ENCODE measurements at regions not wholly inside any gene's neighbourhood (a gene's known extent, or its start where the extent isn't known, plus 50 kb on each side); places are given as distances from the start of the nearest gene placed in this dataset.

DNA sequence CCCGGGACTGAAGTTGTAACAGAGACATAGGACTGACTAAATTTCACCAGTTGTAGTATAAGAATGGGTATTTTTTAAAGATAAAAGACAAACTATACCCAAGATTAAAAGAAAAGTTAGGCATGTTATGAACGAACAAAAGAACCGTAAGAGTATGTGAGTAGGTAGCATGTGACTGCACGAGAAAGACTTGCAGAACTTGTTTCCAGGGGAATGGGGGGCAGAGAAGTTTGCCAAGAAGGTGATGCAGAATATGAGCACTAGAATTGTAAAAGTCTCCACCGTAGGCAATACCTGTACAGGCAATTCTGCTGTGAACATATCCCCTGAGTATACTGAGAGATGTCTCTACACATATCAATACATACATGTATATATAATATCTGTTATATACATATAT is 614.7 kb downstream of the PRELID2 start:
- TF ChIP-seq, protein P1, sequence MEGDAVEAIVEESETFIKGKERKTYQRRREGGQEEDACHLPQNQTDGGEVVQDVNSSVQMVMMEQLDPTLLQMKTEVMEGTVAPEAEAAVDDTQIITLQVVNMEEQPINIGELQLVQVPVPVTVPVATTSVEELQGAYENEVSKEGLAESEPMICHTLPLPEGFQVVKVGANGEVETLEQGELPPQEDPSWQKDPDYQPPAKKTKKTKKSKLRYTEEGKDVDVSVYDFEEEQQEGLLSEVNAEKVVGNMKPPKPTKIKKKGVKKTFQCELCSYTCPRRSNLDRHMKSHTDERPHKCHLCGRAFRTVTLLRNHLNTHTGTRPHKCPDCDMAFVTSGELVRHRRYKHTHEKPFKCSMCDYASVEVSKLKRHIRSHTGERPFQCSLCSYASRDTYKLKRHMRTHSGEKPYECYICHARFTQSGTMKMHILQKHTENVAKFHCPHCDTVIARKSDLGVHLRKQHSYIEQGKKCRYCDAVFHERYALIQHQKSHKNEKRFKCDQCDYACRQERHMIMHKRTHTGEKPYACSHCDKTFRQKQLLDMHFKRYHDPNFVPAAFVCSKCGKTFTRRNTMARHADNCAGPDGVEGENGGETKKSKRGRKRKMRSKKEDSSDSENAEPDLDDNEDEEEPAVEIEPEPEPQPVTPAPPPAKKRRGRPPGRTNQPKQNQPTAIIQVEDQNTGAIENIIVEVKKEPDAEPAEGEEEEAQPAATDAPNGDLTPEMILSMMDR (IDR thresholded peaks at IDR 0.05) = no peak
- no peak for TF ChIP-seq POLR2A (IDR thresholded peaks at IDR 0.05)

Measured in vagina (tissue), 2 donors.